ENCODE measurements at regions not wholly inside any gene's neighbourhood (a gene's known extent, or its start where the extent isn't known, plus 50 kb on each side); places are given as distances from the start of the nearest gene placed in this dataset.

DNA sequence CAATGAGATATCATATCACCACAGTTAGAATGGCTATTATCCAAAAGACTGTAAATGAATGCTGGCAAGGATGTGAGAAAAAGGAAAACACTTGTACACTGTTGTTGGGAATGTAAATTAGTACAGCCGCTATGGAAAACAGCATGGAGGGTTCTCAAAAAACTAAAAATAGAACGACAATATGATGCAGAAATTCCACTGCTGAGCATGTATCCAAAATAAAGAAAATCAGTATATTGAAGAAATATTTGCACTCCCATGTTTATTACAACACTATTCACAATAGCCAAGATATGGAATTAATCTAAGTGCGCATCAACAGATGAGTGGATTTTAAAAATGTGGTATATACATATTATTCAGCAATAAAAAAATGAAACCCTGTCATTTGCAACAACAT, 898.9 kb upstream of the MAN1A1 start:
- Histone ChIP-seq H3K27me3 (ENCODE audit: control insufficient read depth, insufficient read depth, low read length) (no peaks in the 10 kb centered on the region), H3K4me3 (ENCODE audit: low read depth, low read length) (no peak overlapping the region), H3K36me3 (ENCODE audit: control insufficient read depth, insufficient read depth, low read length) (no peaks in the 10 kb centered on the region)
- ChIA-PET CTCF (no interaction called here), POLR2A (no interaction called here)
- DNase-seq (ENCODE audit: low read depth): no peak
- TF ChIP-seq, protein P1, sequence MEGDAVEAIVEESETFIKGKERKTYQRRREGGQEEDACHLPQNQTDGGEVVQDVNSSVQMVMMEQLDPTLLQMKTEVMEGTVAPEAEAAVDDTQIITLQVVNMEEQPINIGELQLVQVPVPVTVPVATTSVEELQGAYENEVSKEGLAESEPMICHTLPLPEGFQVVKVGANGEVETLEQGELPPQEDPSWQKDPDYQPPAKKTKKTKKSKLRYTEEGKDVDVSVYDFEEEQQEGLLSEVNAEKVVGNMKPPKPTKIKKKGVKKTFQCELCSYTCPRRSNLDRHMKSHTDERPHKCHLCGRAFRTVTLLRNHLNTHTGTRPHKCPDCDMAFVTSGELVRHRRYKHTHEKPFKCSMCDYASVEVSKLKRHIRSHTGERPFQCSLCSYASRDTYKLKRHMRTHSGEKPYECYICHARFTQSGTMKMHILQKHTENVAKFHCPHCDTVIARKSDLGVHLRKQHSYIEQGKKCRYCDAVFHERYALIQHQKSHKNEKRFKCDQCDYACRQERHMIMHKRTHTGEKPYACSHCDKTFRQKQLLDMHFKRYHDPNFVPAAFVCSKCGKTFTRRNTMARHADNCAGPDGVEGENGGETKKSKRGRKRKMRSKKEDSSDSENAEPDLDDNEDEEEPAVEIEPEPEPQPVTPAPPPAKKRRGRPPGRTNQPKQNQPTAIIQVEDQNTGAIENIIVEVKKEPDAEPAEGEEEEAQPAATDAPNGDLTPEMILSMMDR (IDR thresholded peaks at IDR 0.05; ENCODE audit: insufficient read depth, low read depth, low read length): no peak

DNA sequence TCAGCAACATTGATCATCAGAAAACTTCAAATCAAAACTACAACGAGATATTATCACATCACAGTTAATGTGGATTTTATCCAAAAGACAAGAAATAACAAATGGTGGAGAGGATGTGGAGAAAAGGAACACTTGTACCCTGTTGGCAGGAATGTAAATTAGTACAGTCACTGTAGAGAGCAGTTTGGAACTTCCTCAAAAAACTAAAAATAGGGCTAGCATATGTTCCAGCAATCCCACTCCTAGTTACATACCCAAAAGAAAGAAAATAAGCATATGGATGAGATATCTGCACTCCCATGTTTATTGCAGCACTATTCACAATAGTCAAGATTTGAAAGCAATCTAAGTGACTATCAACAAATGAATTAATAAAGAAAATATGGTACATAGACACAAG, 887.7 kb upstream of the MAN1A1 start:
- TF ChIP-seq, protein P1 (IDR thresholded peaks at IDR 0.05; ENCODE audit: insufficient read depth, low read depth, low read length): no peak
- POLR2A ChIA-PET: no interaction called here
- CTCF ChIA-PET: no interaction called here
- Histone ChIP-seq H3K27me3 (ENCODE audit: control insufficient read depth, insufficient read depth, low read length) (no peaks in the 10 kb centered on the region), H3K4me3 (ENCODE audit: low read depth, low read length) (no peak overlapping the region), H3K36me3 (ENCODE audit: control insufficient read depth, insufficient read depth, low read length) (no peaks in the 10 kb centered on the region)
- no peak for DNase-seq (ENCODE audit: low read depth)

DNA sequence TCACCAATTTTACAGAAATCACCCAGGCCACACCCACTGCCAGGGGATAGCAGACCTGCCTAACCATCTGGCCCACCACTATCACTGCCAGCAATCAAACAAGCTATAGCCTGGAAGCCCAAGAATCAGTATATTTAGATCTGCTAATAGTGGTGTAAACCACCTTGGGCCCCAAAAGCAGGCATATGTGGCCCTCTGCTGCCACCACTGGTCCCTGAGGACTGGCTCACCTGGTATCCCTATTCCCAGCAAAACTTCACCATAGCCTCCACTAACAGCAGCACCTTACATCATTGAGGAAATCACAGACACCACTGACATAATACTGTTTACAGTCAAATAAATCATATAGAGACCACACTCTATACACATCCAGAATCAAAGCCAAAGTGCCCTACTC, 880.4 kb upstream of the MAN1A1 start:
- DNase-seq (ENCODE audit: low read depth): no peak
- Histone ChIP-seq H3K27me3 (ENCODE audit: control insufficient read depth, insufficient read depth, low read length) (no peaks in the 10 kb centered on the region), H3K36me3 (ENCODE audit: control insufficient read depth, insufficient read depth, low read length) (no peaks in the 10 kb centered on the region), H3K4me3 (ENCODE audit: low read depth, low read length) (no peak overlapping the region)
- TF ChIP-seq, protein P1 (IDR thresholded peaks at IDR 0.05; ENCODE audit: insufficient read depth, low read depth, low read length): no peak
- ChIA-PET POLR2A (no interaction called here), CTCF (no interaction called here)

DNA sequence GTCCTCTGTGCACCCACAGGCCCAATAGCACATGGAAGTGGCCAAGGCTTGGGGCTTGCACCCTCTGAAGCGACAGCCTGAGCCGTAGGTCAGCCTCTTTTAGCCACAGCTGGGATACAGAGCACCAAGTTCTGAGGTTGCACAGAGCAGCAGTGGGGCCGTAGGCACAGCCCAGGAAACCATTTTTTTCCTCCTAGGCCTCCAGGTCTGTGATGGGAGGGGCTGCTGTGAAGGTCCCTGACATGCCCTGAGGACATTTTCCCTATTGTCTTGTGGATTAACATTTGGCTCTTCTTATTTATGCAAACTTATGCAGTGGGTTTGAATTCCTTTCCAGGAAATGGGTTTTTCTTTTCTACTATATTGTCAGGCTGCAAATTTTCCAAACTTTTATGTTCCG, 878.7 kb upstream of the MAN1A1 start:
- TF ChIP-seq, protein P1 (IDR thresholded peaks at IDR 0.05; ENCODE audit: insufficient read depth, low read depth, low read length): no peak
- no peak for DNase-seq (ENCODE audit: low read depth)
- Histone ChIP-seq H3K36me3 (ENCODE audit: control insufficient read depth, insufficient read depth, low read length) (no peaks in the 10 kb centered on the region), H3K27me3 (ENCODE audit: control insufficient read depth, insufficient read depth, low read length) (no peaks in the 10 kb centered on the region), H3K4me3 (ENCODE audit: low read depth, low read length) (no peak overlapping the region)
- POLR2A ChIA-PET: no interaction called here
- CTCF ChIA-PET: no interaction called here

DNA sequence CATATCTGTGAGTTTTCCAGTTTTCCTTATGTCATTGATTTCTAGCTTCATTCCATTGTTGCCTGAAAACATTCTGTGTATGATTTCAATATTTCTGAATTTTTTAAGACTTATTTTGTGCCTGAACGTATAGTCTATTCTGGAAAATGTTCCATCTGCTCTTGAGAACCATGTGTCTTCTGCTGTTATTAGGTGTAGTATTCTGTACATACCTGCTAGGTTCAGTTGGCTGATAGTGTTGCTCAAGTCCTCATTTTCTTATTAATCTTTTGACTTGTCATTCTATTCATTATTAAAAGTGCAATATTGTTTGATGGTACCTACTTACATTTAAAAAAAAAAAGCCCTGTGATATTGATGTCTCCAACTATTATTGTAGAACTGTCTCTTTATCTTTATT, 869.8 kb upstream of the MAN1A1 start:
- CTCF ChIA-PET: no interaction called here
- TF ChIP-seq, protein P1 (IDR thresholded peaks at IDR 0.05; ENCODE audit: insufficient read depth, low read depth, low read length): no peak
- DNase-seq (ENCODE audit: low read depth): no peak
- Histone ChIP-seq H3K27me3 (ENCODE audit: control insufficient read depth, insufficient read depth, low read length) (no peaks in the 10 kb centered on the region), H3K36me3 (ENCODE audit: control insufficient read depth, insufficient read depth, low read length) (no peaks in the 10 kb centered on the region), H3K4me3 (ENCODE audit: low read depth, low read length) (no peak overlapping the region)
- POLR2A ChIA-PET: no interaction called here
